A549 (cell line): ENCODE measurements at regions not wholly inside any gene's neighbourhood (a gene's known extent, or its start where the extent isn't known, plus 50 kb on each side); places are given as distances from the start of the nearest gene placed in this dataset.

Experiments
- ATAC-seq, 2 experiments: fragments of 200-7000 bp in 1 of 2; fragments of >200 bp in 1 of 2; cut with Nextera tagmentation in 1 of 2; cut with Tn5 transposase in 1 of 2; 3 replicates each; pipeline versions ENCODE4 v1.8.0 to v1.9.1; 2018 to 2020; ENCODE audit warnings: mild to moderate bottlenecking in 1 of 2, moderate library complexity in 1 of 2
- CTCF ChIA-PET: fragments of 300-600 bp; sonication (Branson Sonifier 250); formaldehyde crosslinking; extraction: SDS; loops from one replicate; lab custom pipeline; 2021; ENCODE audit warnings: antibody characterized with exemption, inconsistent platforms; lab: Yijun Ruan, JAX
- POLR2A ChIA-PET: fragments of 350-600 bp; formaldehyde crosslinking; extraction: SDS; loops from one replicate; lab custom pipeline; 2021; ENCODE audit warnings: antibody characterized with exemption, inconsistent platforms; lab: Yijun Ruan, JAX
- DNase-seq, 2 experiments: peaks; one replicate each; pipeline versions ENCODE4 v3.0.0 to v3.0.0-alpha.2; 2011 to 2016; ENCODE audit warnings: low read depth in 1 of 2, low spot score in 1 of 2
- FAIRE-seq: peaks from 2 replicates; lab custom pipeline; 2011; peaks lifted over from hg19 to GRCh38; lab: Jason Lieb, UNC
- H3K27ac ChIP-seq, 2 experiments: fragments of >200 bp; sonication (Bioruptor Twin); formaldehyde crosslinking; 3 replicates each; pipeline ENCODE4 v1.5.1; 2016 to 2017
- H3K4me1 ChIP-seq: fragments of >200 bp; sonication (Bioruptor Twin); formaldehyde crosslinking; 3 replicates; pipeline ENCODE4 v1.6.1; 2016
- H3K4me2 ChIP-seq: fragments of >200 bp; sonication (Bioruptor Twin); formaldehyde crosslinking; 3 replicates; pipeline ENCODE4 v1.6.1; 2016
- H3K4me3 ChIP-seq: fragments of >200 bp; sonication (Bioruptor Twin); formaldehyde crosslinking; 3 replicates; pipeline ENCODE4 v1.5.1; 2016
- H3K9me3 ChIP-seq: fragments of >200 bp; sonication (Bioruptor Twin); formaldehyde crosslinking; 3 replicates; pipeline ENCODE4 v1.6.1; 2016
- CBX8 ChIP-seq: fragments of 200-600 bp; sonication (generic); IDR thresholded peaks from 2 replicates; pipeline ENCODE4 v1.6.1; 2016
- CEBPB ChIP-seq, 2 experiments: fragments of >200 bp in 1 of 2; sonication (Bioruptor Twin) in 1 of 2; formaldehyde crosslinking in 1 of 2; IDR thresholded peaks; 2 replicates each; pipeline ENCODE4 v1.6.1; 2012 to 2016
- FOXS1 ChIP-seq: fragments of 250-450 bp; sonication (Bioruptor Pico); IDR thresholded peaks from 2 replicates; pipeline ENCODE4 v1.5.0; 2020; ENCODE audit warnings: mild to moderate bottlenecking, moderate library complexity
- GATA3 ChIP-seq: IDR thresholded peaks from 2 replicates; pipeline ENCODE4 v1.6.1; 2012; ENCODE audit warnings: borderline replicate concordance
- HOXA7 ChIP-seq: fragments of 250-450 bp; sonication (Bioruptor Pico); IDR thresholded peaks from 2 replicates; pipeline ENCODE4 v1.5.0; 2020; ENCODE audit warnings: mild to moderate bottlenecking, moderate library complexity
- HOXB13 ChIP-seq: fragments of 250-450 bp; sonication (Bioruptor Pico); IDR thresholded peaks from 2 replicates; pipeline ENCODE4 v1.5.0; 2020; ENCODE audit warnings: low read depth, mild to moderate bottlenecking, moderate library complexity
- MAFK ChIP-seq: fragments of 450-650 bp; IDR thresholded peaks from 2 replicates; pipeline ENCODE4 v1.6.1; 2014; ENCODE audit not compliant: partially characterized antibody
- MYC ChIP-seq: IDR thresholded peaks from 2 replicates; pipeline ENCODE4 v1.6.1; 2012; ENCODE audit warnings: mild to moderate bottlenecking, inconsistent platforms, low read length, improper control_type of control experiment, borderline replicate concordance
- NR3C1 ChIP-seq: fragments of >200 bp; sonication (Bioruptor Twin); formaldehyde crosslinking; IDR thresholded peaks from 3 replicates; pipeline ENCODE4 v1.6.1; 2017
- PHF8 ChIP-seq: fragments of 200-600 bp; sonication (generic); IDR thresholded peaks from 2 replicates; pipeline ENCODE4 v1.6.1; 2016; ENCODE audit warnings: low read depth, mild to moderate bottlenecking, antibody characterized with exemption, moderate library complexity, borderline replicate concordance
- POLR2A ChIP-seq: IDR thresholded peaks from 2 replicates; pipeline ENCODE4 v1.6.1; 2012; ENCODE audit warnings: mild to moderate bottlenecking, low read length
- RARB ChIP-seq: fragments of 250-450 bp; sonication (Bioruptor Pico); IDR thresholded peaks from 2 replicates; pipeline ENCODE4 v1.8.0; 2021; ENCODE audit warnings: mild to moderate bottlenecking, moderate library complexity
- RCOR1 ChIP-seq: fragments of 150-350 bp; IDR thresholded peaks from 2 replicates; pipeline ENCODE4 v1.6.1; 2014; ENCODE audit warnings: antibody characterized with exemption, low read length, low read depth
- SMC3 ChIP-seq: fragments of >200 bp; sonication (Bioruptor Twin); formaldehyde crosslinking; IDR thresholded peaks from 3 replicates; pipeline ENCODE4 v1.6.1; 2018; ENCODE audit warnings: inconsistent platforms
- TP53 ChIP-seq: fragments of 250-450 bp; sonication (Bioruptor Pico); IDR thresholded peaks from 2 replicates; pipeline ENCODE4 v1.5.0; 2021; ENCODE audit warnings: mild to moderate bottlenecking, moderate library complexity
- WGBS: methylation state at CpG from one replicate; pipeline ENCODE4 v1.1.6; 2017; ENCODE audit errors: missing lambda C conversion rate; 5-methylcytosine and 5-hydroxymethylcytosine counted together
- TF ChIP-seq, protein P1 (sequence below): fragments of 250-450 bp; sonication (Bioruptor Pico); IDR thresholded peaks from 2 replicates; pipeline ENCODE4 v1.5.0; 2021; ENCODE audit warnings: mild to moderate bottlenecking, moderate library complexity, borderline replicate concordance
- TF ChIP-seq, protein P2 (sequence below): IDR thresholded peaks from 2 replicates; pipeline ENCODE4 v1.6.1; 2012
- TF ChIP-seq, protein P3 (sequence below): fragments of 150-350 bp; IDR thresholded peaks from 2 replicates; pipeline ENCODE4 v1.6.1; 2014; ENCODE audit warnings: low read depth, mild to moderate bottlenecking, low read length
- TF ChIP-seq, protein P4 (sequence below): fragments of >200 bp; sonication (Bioruptor Twin); formaldehyde crosslinking; IDR thresholded peaks from 3 replicates; pipeline ENCODE4 v1.5.1; 2016
- TF ChIP-seq, protein P5 (sequence below): fragments of >200 bp; sonication (Bioruptor Twin); formaldehyde crosslinking; IDR thresholded peaks from 3 replicates; pipeline ENCODE4 v1.6.1; 2016
- TF ChIP-seq, protein P6 (sequence below): fragments of 450-650 bp; IDR thresholded peaks from 2 replicates; pipeline ENCODE4 v1.6.1; 2014; ENCODE audit warnings: antibody characterized with exemption

DNA sequence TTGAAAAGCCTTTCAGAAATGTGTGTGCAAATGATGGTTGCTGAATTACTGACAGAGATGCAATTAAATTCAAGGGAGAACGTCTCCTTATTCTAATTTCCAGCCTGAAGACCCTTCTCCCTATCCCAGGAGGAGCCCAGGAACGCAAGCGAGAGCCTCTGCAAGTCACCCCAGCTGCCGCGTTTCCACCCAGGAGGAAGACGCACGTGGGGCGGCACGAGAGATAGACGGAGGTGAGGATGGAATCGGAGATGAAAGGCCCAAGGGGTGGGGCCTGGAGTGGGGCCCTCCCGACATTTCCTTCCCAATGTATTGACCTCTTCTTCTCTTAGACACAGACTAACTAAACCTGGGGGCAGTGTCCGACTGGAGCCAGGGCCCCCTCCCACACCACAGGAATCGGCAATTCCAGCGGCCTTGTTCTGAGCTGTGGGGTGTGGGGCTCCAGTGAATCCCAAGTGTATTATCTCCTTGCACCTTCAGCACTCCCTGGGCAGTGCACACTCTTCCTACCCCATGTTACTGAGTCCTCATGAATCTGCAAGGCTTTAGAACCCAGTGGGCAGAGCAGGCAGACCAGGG lies 322.5 kb downstream of the AJAP1 start:
- CTCF ChIA-PET = no interaction called here
- no peak for FAIRE-seq

DNA sequence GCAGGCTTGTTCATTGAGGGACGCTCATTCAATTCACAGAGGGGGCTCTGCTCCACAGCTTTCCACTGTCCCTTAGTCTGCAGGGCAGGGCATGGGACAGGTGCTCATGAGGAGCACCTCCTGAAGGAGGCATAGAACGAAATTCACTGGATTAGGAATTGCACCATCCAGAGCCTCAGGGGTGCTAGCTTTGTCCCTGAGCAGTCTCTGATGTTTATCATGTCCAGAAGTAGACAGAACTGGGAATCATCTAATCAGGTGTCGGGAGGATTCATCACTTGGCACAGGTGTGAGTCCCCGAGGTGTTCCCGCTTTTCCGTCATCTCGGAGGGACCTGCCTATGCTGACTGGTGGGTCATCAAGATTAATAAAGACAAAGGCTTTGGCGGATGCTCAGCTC lies 321.4 kb downstream of the AJAP1 start:
- Histone ChIP-seq H3K27ac (no peak overlapping the region), H3K4me1 (no peaks in the 10 kb centered on the region), H3K9me3 (no peaks in the 10 kb centered on the region), H3K4me3 (no peak overlapping the region), H3K4me2 (no peak overlapping the region)
- POLR2A ChIA-PET = no interaction called here
- no peak for FAIRE-seq
- WGBS = 23% methylated on average over 7 of the region's 8 CpGs
- CTCF ChIA-PET = no interaction called here
- no peak for ATAC-seq
- DNase-seq = no peak
- TF ChIP-seq, protein P1, sequence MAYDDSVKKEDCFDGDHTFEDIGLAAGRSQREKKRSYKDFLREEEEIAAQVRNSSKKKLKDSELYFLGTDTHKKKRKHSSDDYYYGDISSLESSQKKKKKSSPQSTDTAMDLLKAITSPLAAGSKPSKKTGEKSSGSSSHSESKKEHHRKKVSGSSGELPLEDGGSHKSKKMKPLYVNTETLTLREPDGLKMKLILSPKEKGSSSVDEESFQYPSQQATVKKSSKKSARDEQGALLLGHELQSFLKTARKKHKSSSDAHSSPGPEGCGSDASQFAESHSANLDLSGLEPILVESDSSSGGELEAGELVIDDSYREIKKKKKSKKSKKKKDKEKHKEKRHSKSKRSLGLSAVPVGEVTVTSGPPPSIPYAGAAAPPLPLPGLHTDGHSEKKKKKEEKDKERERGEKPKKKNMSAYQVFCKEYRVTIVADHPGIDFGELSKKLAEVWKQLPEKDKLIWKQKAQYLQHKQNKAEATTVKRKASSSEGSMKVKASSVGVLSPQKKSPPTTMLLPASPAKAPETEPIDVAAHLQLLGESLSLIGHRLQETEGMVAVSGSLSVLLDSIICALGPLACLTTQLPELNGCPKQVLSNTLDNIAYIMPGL (CRISPR knock-in tag) = no peak

More for the DNA sequence above, 322.5 kb downstream of the AJAP1 start:
- DNase-seq (no peak), ATAC-seq (no peak)
- POLR2A ChIA-PET = no interaction called here
- H3K4me1 ChIP-seq = no peaks in the 10 kb centered on the region
- TF ChIP-seq GATA3 (no peak), MYC (no peak)
- no peak overlapping the region for H3K4me3 ChIP-seq
- H3K4me2 ChIP-seq = no peak overlapping the region
- H3K9me3 ChIP-seq = no peaks in the 10 kb centered on the region
- H3K27ac ChIP-seq = no peak overlapping the region
- 62% methylated on average over 15 of the region's 15 CpGs for WGBS

DNA sequence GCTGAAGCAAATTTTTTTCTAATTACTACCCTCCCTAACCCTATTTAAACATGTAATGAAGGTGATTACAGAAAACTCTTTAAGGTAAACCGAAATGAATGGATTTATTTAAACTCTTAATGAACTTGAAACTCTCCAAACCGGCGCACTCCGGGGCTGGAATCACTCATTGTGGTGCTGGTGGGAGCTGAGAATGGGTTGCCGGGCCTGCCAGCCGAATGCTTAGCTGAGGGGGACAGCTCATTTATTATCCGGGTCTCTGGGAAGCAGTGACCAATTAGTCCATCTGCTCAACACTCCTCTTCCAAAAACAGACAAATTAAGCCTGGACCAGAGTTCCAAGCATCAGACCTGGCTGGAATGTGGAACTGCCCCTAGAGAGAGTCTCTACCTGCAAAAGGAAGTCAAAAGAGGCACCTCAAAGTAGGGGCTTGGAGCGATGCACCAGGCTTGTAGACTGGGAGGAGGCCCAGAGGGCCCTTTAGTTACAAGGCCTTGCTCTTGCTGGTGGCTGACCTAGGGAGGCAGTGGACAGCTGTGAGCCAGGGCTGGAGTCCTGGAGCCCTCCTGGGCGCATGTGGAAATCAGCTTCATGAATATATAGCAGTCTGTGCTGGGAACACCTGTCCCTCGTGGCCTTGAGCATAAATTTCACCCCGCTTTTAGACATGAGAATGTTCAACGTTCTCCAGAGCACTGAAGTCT lies 320.7 kb downstream of the AJAP1 start:
- POLR2A ChIA-PET = no interaction called here
- WGBS = 26% methylated on average over 12 of the region's 12 CpGs
- no peak for TF ChIP-seq FOXS1

DNA sequence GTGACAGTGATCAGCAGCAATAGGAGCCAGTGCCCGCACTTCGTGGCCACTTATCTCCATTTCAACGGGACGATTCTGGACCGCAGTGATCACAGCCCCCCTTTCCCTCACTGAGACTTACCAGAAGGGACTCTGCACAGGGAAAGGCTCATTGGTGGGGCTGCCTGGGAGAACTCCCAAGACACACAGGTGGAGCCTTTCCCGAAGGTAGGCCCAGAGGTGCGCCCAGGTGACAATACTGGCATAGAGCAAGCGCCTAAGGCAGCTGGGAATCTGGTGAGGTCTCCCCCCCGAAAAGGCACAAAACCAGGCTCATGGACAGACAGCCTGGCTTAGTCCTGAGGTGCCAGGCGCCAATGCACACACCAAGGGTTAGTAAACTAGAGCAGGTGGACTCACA lies 318.9 kb downstream of the AJAP1 start:
- WGBS = 53% methylated on average over 8 of the region's 10 CpGs
- FAIRE-seq (no peak), ATAC-seq (no peak), DNase-seq (no peak)
- no peaks in the 10 kb centered on the region for H3K9me3 ChIP-seq
- POLR2A ChIA-PET = no interaction called here
- no peak overlapping the region for H3K27ac ChIP-seq
- TF ChIP-seq HOXA7 (CRISPR knock-in tag) = no peak
- no peak for TF ChIP-seq TP53 (CRISPR knock-in tag)
- TF ChIP-seq HOXB13 (CRISPR knock-in tag) = no peak
- TF ChIP-seq RARB (CRISPR knock-in tag) = no peak
- no peak for TF ChIP-seq PHF8
- TF ChIP-seq NR3C1 = no peak
- TF ChIP-seq, protein P2, sequence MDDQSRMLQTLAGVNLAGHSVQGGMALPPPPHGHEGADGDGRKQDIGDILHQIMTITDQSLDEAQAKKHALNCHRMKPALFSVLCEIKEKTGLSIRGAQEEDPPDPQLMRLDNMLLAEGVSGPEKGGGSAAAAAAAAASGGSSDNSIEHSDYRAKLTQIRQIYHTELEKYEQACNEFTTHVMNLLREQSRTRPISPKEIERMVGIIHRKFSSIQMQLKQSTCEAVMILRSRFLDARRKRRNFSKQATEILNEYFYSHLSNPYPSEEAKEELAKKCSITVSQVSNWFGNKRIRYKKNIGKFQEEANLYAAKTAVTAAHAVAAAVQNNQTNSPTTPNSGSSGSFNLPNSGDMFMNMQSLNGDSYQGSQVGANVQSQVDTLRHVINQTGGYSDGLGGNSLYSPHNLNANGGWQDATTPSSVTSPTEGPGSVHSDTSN = no peak
- no peak for TF ChIP-seq CBX8
- TF ChIP-seq CEBPB (IDR thresholded peaks at IDR 0.05) = no peak
- no peak for TF ChIP-seq SMC3
- TF ChIP-seq RCOR1 = no peak
- TF ChIP-seq MAFK = no peak
- TF ChIP-seq, protein P3, sequence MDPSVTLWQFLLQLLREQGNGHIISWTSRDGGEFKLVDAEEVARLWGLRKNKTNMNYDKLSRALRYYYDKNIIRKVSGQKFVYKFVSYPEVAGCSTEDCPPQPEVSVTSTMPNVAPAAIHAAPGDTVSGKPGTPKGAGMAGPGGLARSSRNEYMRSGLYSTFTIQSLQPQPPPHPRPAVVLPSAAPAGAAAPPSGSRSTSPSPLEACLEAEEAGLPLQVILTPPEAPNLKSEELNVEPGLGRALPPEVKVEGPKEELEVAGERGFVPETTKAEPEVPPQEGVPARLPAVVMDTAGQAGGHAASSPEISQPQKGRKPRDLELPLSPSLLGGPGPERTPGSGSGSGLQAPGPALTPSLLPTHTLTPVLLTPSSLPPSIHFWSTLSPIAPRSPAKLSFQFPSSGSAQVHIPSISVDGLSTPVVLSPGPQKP = no peak
- TF ChIP-seq POLR2A = no peak
- TF ChIP-seq, protein P4, sequence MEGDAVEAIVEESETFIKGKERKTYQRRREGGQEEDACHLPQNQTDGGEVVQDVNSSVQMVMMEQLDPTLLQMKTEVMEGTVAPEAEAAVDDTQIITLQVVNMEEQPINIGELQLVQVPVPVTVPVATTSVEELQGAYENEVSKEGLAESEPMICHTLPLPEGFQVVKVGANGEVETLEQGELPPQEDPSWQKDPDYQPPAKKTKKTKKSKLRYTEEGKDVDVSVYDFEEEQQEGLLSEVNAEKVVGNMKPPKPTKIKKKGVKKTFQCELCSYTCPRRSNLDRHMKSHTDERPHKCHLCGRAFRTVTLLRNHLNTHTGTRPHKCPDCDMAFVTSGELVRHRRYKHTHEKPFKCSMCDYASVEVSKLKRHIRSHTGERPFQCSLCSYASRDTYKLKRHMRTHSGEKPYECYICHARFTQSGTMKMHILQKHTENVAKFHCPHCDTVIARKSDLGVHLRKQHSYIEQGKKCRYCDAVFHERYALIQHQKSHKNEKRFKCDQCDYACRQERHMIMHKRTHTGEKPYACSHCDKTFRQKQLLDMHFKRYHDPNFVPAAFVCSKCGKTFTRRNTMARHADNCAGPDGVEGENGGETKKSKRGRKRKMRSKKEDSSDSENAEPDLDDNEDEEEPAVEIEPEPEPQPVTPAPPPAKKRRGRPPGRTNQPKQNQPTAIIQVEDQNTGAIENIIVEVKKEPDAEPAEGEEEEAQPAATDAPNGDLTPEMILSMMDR = no peak
- TF ChIP-seq, protein P5, sequence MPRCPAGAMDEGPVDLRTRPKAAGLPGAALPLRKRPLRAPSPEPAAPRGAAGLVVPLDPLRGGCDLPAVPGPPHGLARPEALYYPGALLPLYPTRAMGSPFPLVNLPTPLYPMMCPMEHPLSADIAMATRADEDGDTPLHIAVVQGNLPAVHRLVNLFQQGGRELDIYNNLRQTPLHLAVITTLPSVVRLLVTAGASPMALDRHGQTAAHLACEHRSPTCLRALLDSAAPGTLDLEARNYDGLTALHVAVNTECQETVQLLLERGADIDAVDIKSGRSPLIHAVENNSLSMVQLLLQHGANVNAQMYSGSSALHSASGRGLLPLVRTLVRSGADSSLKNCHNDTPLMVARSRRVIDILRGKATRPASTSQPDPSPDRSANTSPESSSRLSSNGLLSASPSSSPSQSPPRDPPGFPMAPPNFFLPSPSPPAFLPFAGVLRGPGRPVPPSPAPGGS = no peak
- TF ChIP-seq, protein P6, sequence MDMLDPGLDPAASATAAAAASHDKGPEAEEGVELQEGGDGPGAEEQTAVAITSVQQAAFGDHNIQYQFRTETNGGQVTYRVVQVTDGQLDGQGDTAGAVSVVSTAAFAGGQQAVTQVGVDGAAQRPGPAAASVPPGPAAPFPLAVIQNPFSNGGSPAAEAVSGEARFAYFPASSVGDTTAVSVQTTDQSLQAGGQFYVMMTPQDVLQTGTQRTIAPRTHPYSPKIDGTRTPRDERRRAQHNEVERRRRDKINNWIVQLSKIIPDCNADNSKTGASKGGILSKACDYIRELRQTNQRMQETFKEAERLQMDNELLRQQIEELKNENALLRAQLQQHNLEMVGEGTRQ = no peak
- CTCF ChIA-PET = no interaction called here
- no peak overlapping the region for H3K4me2 ChIP-seq
- no peaks in the 10 kb centered on the region for H3K4me1 ChIP-seq
- H3K4me3 ChIP-seq = no peak overlapping the region

More for the DNA sequence above, 320.7 kb downstream of the AJAP1 start:
- no peak overlapping the region for H3K4me2 ChIP-seq
- H3K27ac ChIP-seq = no peak overlapping the region
- no peak for FAIRE-seq
- no peak overlapping the region for H3K4me3 ChIP-seq
- no peak for ATAC-seq
- no peaks in the 10 kb centered on the region for H3K4me1 ChIP-seq
- CTCF ChIA-PET = no interaction called here
- no peaks in the 10 kb centered on the region for H3K9me3 ChIP-seq
- DNase-seq = no peak
